Dendritic cell treated with granulocyte-macrophage colony-stimulating factor and Interleukin-4, amounts not matched to agents 40 ng/mL and 50 ng/mL, for 4 days (primary cell): ENCODE measurements at regions not wholly inside any gene's neighbourhood (a gene's known extent, or its start where the extent isn't known, plus 50 kb on each side); places are given as distances from the start of the nearest gene placed in this dataset.

Experiments
- H3K27ac Mint-ChIP-seq: one replicate; pipeline ENCODE4 v1.8.0; 2022; ENCODE audit warnings: mild to moderate bottlenecking, mixed read lengths
- H3K27me3 Mint-ChIP-seq: one replicate; pipeline ENCODE4 v1.8.0; 2022; ENCODE audit warnings: mild to moderate bottlenecking, mixed read lengths
- H3K36me3 Mint-ChIP-seq: one replicate; pipeline ENCODE4 v1.8.0; 2022; ENCODE audit warnings: low read depth, mixed read lengths
- H3K4me1 Mint-ChIP-seq: one replicate; pipeline ENCODE4 v1.8.0; 2022; ENCODE audit warnings: low read depth, mixed read lengths
- H3K4me3 Mint-ChIP-seq: one replicate; pipeline ENCODE4 v1.8.0; 2022; ENCODE audit warnings: mild to moderate bottlenecking, moderate library complexity, mixed read lengths
- H3K9me3 Mint-ChIP-seq: one replicate; pipeline ENCODE4 v1.8.0; 2022; ENCODE audit warnings: mixed read lengths
- intact Hi-C: fragments of 100-400 bp; cut with micrococcal nuclease; formaldehyde crosslinking; loops from one replicate; pipeline ENCODE4 v1.15.0; 2022

DNA sequence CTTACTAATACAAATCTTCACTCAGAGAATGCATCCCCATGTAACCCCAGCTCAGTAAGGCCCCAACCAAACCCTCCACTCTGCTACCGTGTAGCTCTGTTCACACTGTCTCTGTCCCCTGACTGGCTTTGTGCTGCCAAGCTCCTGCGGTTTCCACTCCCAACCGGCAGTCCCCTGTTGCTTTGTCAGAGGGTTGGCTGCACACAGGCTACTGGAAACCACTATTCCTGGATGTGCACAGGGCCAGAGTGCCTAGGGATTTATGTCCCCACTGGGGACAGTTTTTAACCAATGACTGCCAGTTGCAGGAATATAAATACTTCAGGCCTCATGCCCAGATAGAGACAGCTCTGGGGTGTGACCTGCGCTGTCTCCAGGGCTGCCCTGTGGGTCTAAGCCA is 157.1 kb upstream of the C16orf82 start:
- intact Hi-C loops = no loop called here
- no peaks in the 10 kb centered on the region for H3K4me1 Mint-ChIP-seq

DNA sequence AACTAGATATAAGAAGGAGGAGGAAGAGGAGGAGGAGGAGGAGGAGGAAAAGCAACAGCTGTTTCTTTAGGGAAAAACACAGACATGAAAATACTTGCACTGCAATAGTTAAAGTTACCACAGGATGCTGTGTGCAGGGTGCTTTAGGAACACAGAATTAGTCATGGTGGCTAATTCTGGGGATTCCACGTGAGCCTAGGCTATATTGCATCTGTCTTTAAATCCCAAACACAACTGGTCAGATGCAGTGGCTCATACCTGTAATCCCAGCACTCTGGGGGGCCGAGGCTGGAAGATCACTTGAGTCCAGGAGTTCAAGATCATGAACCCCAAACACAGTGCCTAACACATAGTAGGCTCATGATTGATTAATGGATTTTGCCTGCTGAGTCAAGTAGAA is 155.3 kb upstream of the C16orf82 start:
- H3K36me3 Mint-ChIP-seq = no peaks in the 10 kb centered on the region
- H3K4me1 Mint-ChIP-seq = no peaks in the 10 kb centered on the region
- no peaks in the 10 kb centered on the region for H3K27me3 Mint-ChIP-seq
- H3K9me3 Mint-ChIP-seq = no peaks in the 10 kb centered on the region
- intact Hi-C loops = no loop called here
- H3K27ac Mint-ChIP-seq = no peak overlapping the region
- H3K4me3 Mint-ChIP-seq = no peak overlapping the region

More for the DNA sequence above, 157.1 kb upstream of the C16orf82 start:
- Mint-ChIP-seq H3K36me3 (no peaks in the 10 kb centered on the region), H3K27ac (no peak overlapping the region), H3K9me3 (no peaks in the 10 kb centered on the region), H3K27me3 (no peaks in the 10 kb centered on the region), H3K4me3 (no peak overlapping the region)

- H3K27me3 Mint-ChIP-seq = no peaks in the 10 kb centered on the region
- no peaks in the 10 kb centered on the region for H3K36me3 Mint-ChIP-seq
- no peaks in the 10 kb centered on the region for H3K9me3 Mint-ChIP-seq
- no peaks in the 10 kb centered on the region for H3K4me1 Mint-ChIP-seq
- H3K4me3 Mint-ChIP-seq = no peak overlapping the region
- intact Hi-C loops = no loop called here
- no peak overlapping the region for H3K27ac Mint-ChIP-seq
Observed at GRCh38 chr16:26913851-26914250, 152.9 kb upstream of the C16orf82 start.

- Mint-ChIP-seq H3K4me3 (no peak overlapping the region), H3K36me3 (no peaks in the 10 kb centered on the region), H3K27ac (no peak overlapping the region), H3K27me3 (no peaks in the 10 kb centered on the region), H3K9me3 (peaks cover 27% of the 10 kb centered on the region), H3K4me1 (no peaks in the 10 kb centered on the region)
- intact Hi-C loops = no loop called here
Observed at GRCh38 chr16:26930786-26931581, 135.7 kb upstream of the C16orf82 start.

GRCh38 chr16:26950636-26951035 is 116.1 kb upstream of the C16orf82 start:
- H3K36me3 Mint-ChIP-seq = no peaks in the 10 kb centered on the region
- no peak overlapping the region for H3K27ac Mint-ChIP-seq
- H3K27me3 Mint-ChIP-seq = no peaks in the 10 kb centered on the region
- intact Hi-C loops = no loop called here
- H3K4me3 Mint-ChIP-seq = no peak overlapping the region
- no peaks in the 10 kb centered on the region for H3K9me3 Mint-ChIP-seq
- no peaks in the 10 kb centered on the region for H3K4me1 Mint-ChIP-seq

GRCh38 chr16:26951950-26952349 is 114.8 kb upstream of the C16orf82 start:
- H3K36me3 Mint-ChIP-seq = no peaks in the 10 kb centered on the region
- H3K27me3 Mint-ChIP-seq = no peaks in the 10 kb centered on the region
- no peak overlapping the region for H3K27ac Mint-ChIP-seq
- H3K9me3 Mint-ChIP-seq = no peaks in the 10 kb centered on the region
- no peak overlapping the region for H3K4me3 Mint-ChIP-seq
- intact Hi-C loops = no loop called here
- H3K4me1 Mint-ChIP-seq = no peaks in the 10 kb centered on the region

- Mint-ChIP-seq H3K27ac (no peak overlapping the region), H3K4me3 (no peak overlapping the region), H3K4me1 (no peaks in the 10 kb centered on the region), H3K9me3 (no peaks in the 10 kb centered on the region), H3K36me3 (no peaks in the 10 kb centered on the region), H3K27me3 (no peaks in the 10 kb centered on the region)
- intact Hi-C loops = no loop called here
Observed at GRCh38 chr16:26952411-26952810, 114.3 kb upstream of the C16orf82 start.

GRCh38 chr16:26957283-26957859 is 109.4 kb upstream of the C16orf82 start:
- peaks cover 3% of the 10 kb centered on the region for H3K27me3 Mint-ChIP-seq
- peaks cover 7% of the 10 kb centered on the region for H3K36me3 Mint-ChIP-seq
- no peaks in the 10 kb centered on the region for H3K4me1 Mint-ChIP-seq
- intact Hi-C loops = no loop called here
- H3K27ac Mint-ChIP-seq = no peak overlapping the region
- peaks cover 22% of the 10 kb centered on the region for H3K9me3 Mint-ChIP-seq
- no peak overlapping the region for H3K4me3 Mint-ChIP-seq

GRCh38 chr16:26959416-26960009 is 107.2 kb upstream of the C16orf82 start:
- no peaks in the 10 kb centered on the region for H3K4me1 Mint-ChIP-seq
- H3K4me3 Mint-ChIP-seq = no peak overlapping the region
- H3K27me3 Mint-ChIP-seq = peaks cover 5% of the 10 kb centered on the region
- intact Hi-C loops = no loop called here
- peaks cover 7% of the 10 kb centered on the region for H3K36me3 Mint-ChIP-seq
- H3K9me3 Mint-ChIP-seq = peaks cover 30% of the 10 kb centered on the region
- H3K27ac Mint-ChIP-seq = no peak overlapping the region

DNA sequence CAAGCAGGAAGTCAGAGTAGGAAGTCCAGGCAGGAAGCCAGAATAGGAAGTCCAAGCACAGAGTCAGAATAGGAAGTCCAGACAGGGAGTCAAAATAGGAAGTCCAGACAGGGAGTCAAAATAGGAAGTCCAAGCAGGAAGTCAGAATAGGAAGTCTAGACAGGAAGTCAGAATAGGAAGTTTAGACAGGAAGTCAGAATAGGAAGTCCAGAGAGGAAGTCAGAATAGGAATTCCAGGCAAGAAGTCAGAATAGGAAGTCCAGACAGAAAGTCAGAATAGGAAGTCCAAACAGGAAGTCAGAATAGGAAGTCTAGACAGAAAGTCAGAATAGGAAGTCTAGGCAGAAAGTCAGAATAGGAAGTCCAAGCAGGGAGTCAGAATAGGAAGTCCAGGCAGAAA is 105.3 kb upstream of the C16orf82 start:
- intact Hi-C loops = no loop called here
- Mint-ChIP-seq H3K9me3 (peaks cover 30% of the 10 kb centered on the region), H3K27me3 (peaks cover 5% of the 10 kb centered on the region), H3K4me3 (no peak overlapping the region), H3K36me3 (peaks cover 7% of the 10 kb centered on the region), H3K4me1 (no peaks in the 10 kb centered on the region), H3K27ac (no peak overlapping the region)

- peaks cover 5% of the 10 kb centered on the region for H3K27me3 Mint-ChIP-seq
- no peak overlapping the region for H3K27ac Mint-ChIP-seq
- H3K4me3 Mint-ChIP-seq = no peak overlapping the region
- no peaks in the 10 kb centered on the region for H3K4me1 Mint-ChIP-seq
- peaks cover 7% of the 10 kb centered on the region for H3K36me3 Mint-ChIP-seq
- intact Hi-C loops = no loop called here
- H3K9me3 Mint-ChIP-seq = peaks cover 30% of the 10 kb centered on the region
Observed at GRCh38 chr16:26963109-26963508, 103.6 kb upstream of the C16orf82 start.

- Mint-ChIP-seq H3K9me3 (no peaks in the 10 kb centered on the region), H3K27ac (no peak overlapping the region), H3K27me3 (no peaks in the 10 kb centered on the region), H3K36me3 (no peaks in the 10 kb centered on the region), H3K4me1 (no peaks in the 10 kb centered on the region), H3K4me3 (no peak overlapping the region)
- intact Hi-C loops = no loop called here
Observed at GRCh38 chr16:26969589-26970231, 97.0 kb upstream of the C16orf82 start.

DNA sequence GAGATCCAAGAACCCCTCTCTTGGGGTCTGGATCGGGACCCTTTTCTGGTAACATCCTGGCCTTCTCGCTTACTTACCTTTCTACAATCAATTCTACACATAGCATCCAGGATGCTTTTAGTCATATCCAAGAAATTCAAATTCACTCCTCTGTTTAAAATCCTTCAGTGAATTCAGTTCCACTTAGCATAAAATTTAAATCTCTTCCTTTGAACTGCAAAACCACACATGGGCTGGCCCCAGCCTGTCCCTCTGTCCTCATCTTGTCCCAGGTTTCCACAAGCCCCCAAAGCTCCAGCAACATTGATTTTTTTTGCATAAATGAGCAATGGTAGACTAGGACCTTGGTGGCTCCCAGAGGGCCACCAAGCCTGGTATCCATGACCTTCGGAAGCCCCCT is 96.4 kb upstream of the C16orf82 start:
- intact Hi-C loops = no loop called here
- Mint-ChIP-seq H3K27ac (no peak overlapping the region), H3K27me3 (no peaks in the 10 kb centered on the region)

GRCh38 chr16:26976873-26977272 is 89.9 kb upstream of the C16orf82 start:
- no peak overlapping the region for H3K4me3 Mint-ChIP-seq

More for the DNA sequence above, 96.4 kb upstream of the C16orf82 start:
- no peaks in the 10 kb centered on the region for H3K9me3 Mint-ChIP-seq
- no peaks in the 10 kb centered on the region for H3K36me3 Mint-ChIP-seq
- no peaks in the 10 kb centered on the region for H3K4me1 Mint-ChIP-seq
- no peak overlapping the region for H3K4me3 Mint-ChIP-seq

More at GRCh38 chr16:26976873-26977272, 89.9 kb upstream of the C16orf82 start:
- Mint-ChIP-seq H3K9me3 (no peaks in the 10 kb centered on the region), H3K36me3 (no peaks in the 10 kb centered on the region), H3K4me1 (no peaks in the 10 kb centered on the region), H3K27ac (no peak overlapping the region), H3K27me3 (no peaks in the 10 kb centered on the region)
- intact Hi-C loops = no loop called here
